ENCODE measurements at regions not wholly inside any gene's neighbourhood (a gene's known extent, or its start where the extent isn't known, plus 50 kb on each side); places are given as distances from the start of the nearest gene placed in this dataset.

- DNase-seq (ENCODE audit: low spot score in 2 of 2) (no peak), FAIRE-seq (no peak)
These were observed 143.4 kb upstream of the KLF14 start for GRCh38 chr7:130877236-130877990.

DNA sequence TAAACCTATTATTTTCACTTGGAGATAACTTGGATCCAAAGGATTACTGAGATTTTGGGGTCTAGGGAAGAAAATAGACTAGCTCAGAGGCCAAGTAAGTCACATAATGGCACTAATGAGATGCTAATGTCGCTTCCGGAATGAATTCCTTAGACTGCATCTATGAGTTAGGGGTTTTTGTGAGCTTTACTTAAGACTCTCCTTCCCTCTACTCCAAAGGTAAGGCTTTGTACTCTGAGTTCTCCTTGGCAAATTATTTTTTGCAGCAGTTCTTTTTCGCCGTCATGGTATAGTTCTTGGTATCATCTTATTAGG lies 143.9 kb upstream of the KLF14 start:
- FAIRE-seq (no peak), DNase-seq (ENCODE audit: low spot score in 2 of 2) (no peak)

- FAIRE-seq = no peak
These were observed 144.8 kb upstream of the KLF14 start for GRCh38 chr7:130878785-130879184.

GRCh38 chr7:130879191-130879590 lies 145.2 kb upstream of the KLF14 start:
- no peak for FAIRE-seq
- DNase-seq (ENCODE audit: low spot score in 2 of 2) = no peak

More at GRCh38 chr7:130878785-130879184, 144.8 kb upstream of the KLF14 start:
- DNase-seq (ENCODE audit: low spot score in 2 of 2) = no peak

DNA sequence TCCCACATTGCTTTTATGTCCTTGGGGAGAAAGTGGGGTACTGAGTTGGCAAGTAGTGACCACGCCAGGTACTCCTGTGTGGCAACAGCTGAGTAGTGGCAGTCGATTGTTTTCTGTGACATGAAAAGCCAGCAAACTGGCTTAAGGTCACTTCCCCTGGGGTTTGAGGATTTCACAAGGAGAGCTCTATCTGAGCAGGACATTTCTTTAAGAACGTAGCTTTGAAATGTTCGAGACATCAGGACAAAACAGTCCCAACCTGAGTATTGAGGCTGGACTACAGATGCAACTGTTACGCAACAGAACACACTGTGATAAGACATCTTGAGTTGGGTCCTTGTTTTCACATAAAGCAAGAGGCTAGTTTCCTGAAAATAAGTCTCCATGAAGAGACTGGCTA lies 146.7 kb upstream of the KLF14 start:
- FAIRE-seq = no peak
- DNase-seq (ENCODE audit: low spot score in 2 of 2) = no peak

- DNase-seq (ENCODE audit: low spot score in 2 of 2) = no peak
- FAIRE-seq = no peak
These were observed 147.2 kb upstream of the KLF14 start for GRCh38 chr7:130881091-130881798.

DNA sequence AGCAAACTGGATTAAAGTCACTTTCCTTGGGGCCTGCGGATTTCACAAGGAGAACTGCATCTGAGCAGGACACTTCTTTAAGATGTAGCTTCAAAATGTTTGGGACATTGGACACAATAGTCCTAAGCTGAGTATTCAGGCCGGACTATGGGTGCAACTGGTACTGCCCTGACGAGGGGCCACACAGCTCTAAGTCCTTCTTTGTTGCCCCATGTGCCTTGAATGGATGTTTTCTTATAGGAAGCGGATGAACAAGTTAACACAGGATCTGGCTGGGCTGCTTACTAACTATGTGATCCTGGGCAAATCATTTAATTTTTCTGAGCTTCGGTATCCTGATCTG lies 147.8 kb upstream of the KLF14 start:
- FAIRE-seq = no peak
- DNase-seq (ENCODE audit: low spot score in 2 of 2) = no peak

GRCh38 chr7:130882396-130882795 lies 148.4 kb upstream of the KLF14 start:
- FAIRE-seq (no peak), DNase-seq (ENCODE audit: low spot score in 2 of 2) (no peak)

DNA sequence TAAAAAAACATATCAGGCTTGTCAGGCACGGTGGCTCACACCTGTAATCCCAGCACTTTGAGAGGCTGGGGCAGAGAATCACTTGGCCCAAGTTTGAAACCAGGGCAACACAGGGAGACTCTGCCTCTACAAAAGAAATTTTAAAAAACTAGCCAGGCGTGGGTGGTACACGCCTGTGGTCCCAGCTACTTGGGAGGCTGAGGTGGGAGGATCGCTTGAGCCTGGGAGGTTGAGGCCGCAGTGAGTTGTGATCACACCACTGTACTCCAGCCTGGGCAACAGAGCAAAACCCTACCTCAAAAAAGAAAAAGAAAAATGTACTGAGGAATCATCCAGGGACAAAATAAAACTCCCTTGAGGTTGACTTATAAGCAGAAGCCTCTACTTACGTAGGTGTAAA lies 149.9 kb upstream of the KLF14 start:
- no peak for FAIRE-seq
- no peak for DNase-seq (ENCODE audit: low spot score in 2 of 2)

- DNase-seq (ENCODE audit: low spot score in 2 of 2) = no peak
- no peak for FAIRE-seq
These were observed 150.7 kb upstream of the KLF14 start for GRCh38 chr7:130884437-130885417.

- FAIRE-seq (no peak), DNase-seq (ENCODE audit: low spot score in 2 of 2) (no peak)
These were observed 152.6 kb upstream of the KLF14 start for GRCh38 chr7:130886438-130887135.

DNA sequence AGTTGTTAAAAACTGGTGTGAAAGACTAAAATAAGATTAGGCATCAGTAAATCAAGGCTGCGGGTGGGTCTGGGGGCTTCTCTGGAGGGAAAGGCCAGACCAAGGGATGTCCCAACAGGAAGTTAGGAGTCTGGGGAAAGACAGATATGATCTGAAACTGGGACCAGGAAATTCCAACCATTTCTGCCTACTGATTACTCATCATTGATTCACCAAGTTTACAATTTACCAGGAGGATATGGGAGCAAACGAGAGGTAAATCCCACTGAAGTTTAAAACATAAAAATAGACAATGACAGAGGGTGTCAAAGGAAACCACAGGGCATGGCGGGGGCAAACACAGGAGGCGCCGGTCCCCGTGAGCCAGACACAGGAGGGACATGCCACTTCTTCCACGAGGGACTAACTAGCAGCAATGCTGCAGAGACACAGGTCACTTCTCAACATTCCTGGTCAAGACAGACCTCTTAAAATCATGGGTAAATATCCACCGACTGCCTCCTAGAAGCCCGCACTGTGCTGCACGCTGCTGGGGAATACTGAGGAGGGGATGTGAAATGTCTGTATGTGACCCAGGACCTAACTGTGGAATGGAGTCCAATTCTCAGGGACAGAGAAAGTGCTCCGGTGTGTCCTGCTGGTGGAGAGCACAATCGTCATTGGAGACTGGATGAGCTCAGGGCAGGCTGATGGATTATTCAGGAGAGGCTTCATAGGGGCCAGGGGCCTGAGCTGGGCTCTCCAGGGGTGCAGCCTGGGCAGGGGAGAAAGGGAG lies 153.4 kb upstream of the KLF14 start:
- FAIRE-seq = no peak
- no peak for DNase-seq (ENCODE audit: low spot score in 2 of 2)

GRCh38 chr7:130887957-130888371 lies 154.0 kb upstream of the KLF14 start:
- DNase-seq (ENCODE audit: low spot score in 2 of 2) (no peak), FAIRE-seq (no peak)

DNA sequence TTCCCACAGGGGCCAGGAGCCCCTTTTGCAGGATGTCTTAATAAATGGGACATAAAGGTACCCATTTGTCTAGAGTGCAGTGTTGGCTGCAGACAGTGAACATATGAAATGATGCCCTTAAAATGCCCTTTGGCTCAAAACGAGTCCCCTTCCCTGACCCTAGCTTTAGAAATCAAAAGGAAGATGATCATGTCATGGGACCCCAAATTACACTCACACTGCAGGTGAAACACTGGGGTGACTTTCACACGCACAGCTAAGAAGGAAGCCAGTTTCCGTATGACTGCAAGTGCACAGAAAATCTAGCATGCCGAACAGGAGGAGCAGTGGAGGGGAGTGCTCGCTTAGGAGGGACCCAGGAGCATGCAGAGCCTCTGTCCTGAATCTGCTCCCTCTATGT lies 154.5 kb upstream of the KLF14 start:
- DNase-seq (ENCODE audit: low spot score in 2 of 2) = no peak
- no peak for FAIRE-seq

- FAIRE-seq = no peak
- no peak for DNase-seq (ENCODE audit: low spot score in 2 of 2)
These were observed 156.4 kb upstream of the KLF14 start for GRCh38 chr7:130890176-130891020.

DNA sequence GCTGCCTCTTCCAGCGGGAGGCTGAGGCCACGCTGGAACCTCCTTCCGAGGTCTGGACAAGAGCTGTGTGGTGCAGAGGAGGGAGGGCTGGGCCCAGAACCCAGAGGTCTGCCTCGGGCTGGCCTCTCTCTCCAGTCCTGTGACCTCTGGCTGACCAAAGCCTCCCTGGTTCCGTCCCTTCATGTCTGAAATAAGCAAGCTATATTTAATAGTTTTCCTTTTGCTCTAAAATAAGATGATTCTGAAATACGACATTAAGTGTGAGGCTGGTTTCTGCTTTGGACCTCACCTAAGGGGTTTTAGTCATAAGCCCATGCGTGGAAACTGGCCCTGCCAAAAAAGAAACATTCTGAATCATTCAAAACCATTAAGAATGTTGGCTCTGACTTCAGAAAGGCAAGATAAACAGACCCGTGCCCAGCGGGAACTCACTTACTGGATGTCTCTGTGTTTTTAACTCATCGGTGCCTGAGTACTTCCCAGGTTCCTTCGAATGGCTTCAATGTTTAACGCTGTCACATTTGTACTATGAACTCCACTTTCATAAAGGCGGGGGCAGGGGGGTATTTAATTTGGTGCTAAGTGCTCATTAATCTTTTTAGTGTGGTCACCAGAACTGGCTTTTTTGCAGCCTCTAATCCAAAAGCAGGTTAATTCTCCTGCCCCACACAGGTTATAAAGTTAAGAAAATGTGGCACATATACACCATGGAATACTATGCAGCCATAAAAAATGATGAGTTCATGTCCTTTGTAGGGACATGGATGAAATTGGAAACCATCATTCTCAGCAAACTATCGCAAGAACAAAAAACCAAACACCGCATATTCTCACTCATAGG lies 157.5 kb upstream of the KLF14 start:
- FAIRE-seq = no peak

GRCh38 chr7:130893441-130893894 lies 159.5 kb upstream of the KLF14 start:
- FAIRE-seq (no peak), DNase-seq (ENCODE audit: low spot score in 2 of 2) (no peak)

More for the DNA sequence above, 157.5 kb upstream of the KLF14 start:
- DNase-seq (ENCODE audit: low spot score in 2 of 2) = no peak

Data from frontal cortex (tissue), 3 donors.